ENCODE measurements at regions not wholly inside any gene's neighbourhood (a gene's known extent, or its start where the extent isn't known, plus 50 kb on each side); places are given as distances from the start of the nearest gene placed in this dataset.
"Not testable (repeated sequence)": the region's sequence is repeated elsewhere in the genome, so short reads cannot be mapped to it uniquely, and the experiment has no call there.

GRCh38 chrX:82732861-82733260 is 775.2 kb upstream of the POU3F4 start:
- DNase-seq (ENCODE audit: low spot score), result no peak

DNA sequence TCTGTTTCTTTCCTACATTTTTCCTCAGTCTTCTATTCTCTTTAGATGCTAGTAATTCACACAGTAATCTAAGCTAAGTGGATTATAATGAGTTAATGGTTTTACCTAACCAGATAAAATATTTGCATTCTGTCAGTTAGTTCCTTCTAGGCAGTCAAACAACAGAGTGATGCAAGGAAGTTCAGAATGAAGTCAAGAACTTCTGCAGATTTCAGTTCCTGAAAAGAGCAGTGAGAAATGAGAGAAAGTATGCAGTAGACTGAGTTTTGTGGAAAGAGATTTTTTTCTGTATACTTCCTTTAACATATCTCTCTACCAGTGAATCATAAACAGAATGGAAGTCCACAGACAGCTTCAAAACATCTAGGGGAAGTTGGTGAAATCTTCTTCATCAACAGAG is 774.0 kb upstream of the POU3F4 start:
- DNase-seq (ENCODE audit: low spot score), result no peak

DNA sequence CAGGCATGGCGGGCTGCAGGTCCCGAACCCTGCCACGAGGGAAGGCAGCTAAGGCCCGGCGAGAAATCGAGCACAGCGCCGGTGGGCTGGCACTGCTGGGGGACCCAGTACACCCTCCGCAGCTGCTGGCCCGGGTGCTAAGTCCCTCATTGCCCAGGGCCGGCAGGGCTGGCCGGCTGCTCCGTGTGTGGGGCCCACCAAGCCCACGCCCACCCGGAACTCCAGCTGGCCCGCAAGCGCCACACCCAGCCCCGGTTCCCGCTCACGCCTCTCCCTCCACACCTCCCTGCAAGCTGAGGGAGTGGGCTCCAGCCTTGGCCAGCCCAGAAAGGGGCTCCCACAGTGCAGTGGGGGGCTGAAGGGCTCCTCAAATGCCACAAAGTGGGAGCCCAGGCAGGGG is 769.8 kb upstream of the POU3F4 start:
- DNase-seq (ENCODE audit: low spot score), result not testable (repeated sequence)

- no peak for DNase-seq (ENCODE audit: low spot score)
These were observed 765.7 kb upstream of the POU3F4 start for GRCh38 chrX:82742351-82742750.

- DNase-seq (ENCODE audit: low spot score), result not testable (repeated sequence)
These were observed 762.4 kb upstream of the POU3F4 start for GRCh38 chrX:82745725-82746124.

GRCh38 chrX:82748906-82749505 is 759.1 kb upstream of the POU3F4 start:
- DNase-seq (ENCODE audit: low spot score), result peak; percentile 5

DNA sequence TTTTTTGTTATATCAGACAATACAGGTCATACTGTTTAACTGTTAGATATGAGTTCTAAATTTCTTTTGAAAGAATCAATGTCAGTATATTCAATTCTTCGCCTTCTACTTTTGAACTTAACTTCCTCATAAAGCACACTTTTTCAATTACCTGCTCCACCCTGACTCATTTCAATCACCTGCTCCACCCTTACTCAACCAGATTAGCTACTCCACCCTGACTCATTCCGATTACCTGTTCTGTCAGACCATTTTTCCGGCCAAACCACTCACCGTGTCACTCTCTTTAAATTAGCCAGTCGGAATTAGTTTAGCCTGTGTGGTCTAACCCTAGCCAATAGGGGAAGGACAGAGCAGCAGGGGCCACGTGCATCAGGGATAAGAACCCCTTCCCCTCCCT is 751.8 kb upstream of the POU3F4 start:
- DNase-seq (ENCODE audit: low spot score), result no peak

DNA sequence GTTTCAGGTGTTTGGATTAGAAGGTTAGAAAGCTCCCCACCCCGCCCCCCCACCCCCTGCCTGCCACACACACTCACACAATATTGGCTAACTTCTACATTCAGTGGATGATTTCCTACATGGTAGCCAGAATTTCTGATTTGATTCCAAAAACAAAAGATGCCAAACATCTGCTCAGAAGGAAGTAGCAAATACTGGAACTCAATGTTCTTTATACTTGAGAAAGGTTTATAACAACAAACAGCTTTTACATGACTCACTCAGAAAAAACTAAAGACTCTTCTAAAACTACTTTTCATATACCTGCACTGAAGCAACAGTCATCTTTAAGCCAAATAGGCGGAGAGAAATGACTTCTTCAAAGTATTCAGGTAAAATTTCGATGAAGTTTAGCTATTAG is 750.5 kb upstream of the POU3F4 start:
- DNase-seq (ENCODE audit: low spot score), result no peak

GRCh38 chrX:82764521-82764920 is 743.6 kb upstream of the POU3F4 start:
- no peak for DNase-seq (ENCODE audit: low spot score)

DNA sequence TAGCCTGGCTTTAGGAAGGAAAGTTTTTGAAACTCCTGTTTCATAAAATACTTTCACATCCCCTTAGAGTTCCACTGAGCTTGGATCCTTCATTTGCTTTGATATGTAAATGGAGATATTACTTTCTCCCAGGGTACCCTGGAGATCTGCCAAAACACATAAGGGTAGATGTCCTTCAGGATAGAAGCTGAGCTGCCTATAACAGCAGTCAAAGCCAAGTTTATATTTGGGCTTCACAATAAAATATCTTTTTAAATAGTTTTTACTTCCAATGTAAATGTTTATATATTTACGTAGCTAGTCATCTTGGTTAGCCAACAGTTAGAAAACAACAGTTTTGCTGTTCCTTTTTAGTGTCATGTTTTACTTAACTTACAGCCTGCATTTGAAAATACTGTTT is 742.3 kb upstream of the POU3F4 start:
- DNase-seq (ENCODE audit: low spot score), result peak; percentile 2

GRCh38 chrX:82775426-82775825 is 732.7 kb upstream of the POU3F4 start:
- DNase-seq (ENCODE audit: low spot score), result peak; percentile 2

DNA sequence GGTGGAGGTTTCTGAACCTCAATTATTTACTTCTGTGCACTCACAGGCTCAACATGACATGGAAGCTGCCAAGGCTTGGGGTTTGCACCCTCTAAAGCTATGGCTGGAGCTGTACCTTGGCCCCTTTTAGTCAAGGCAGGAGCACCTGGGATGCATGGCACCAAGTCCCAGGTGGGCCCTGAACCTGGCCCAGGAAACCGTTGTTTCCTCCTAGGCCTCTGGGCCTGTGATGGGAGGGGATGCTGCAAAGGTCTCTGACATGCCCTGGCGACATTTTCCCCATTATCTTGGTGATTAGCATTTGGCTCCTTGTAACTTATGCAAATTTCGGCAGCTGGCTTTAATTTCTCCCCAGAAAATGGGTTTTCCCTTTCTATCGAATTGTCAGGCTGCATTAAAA is 726.1 kb upstream of the POU3F4 start:
- DNase-seq (ENCODE audit: low spot score), result no peak

DNA sequence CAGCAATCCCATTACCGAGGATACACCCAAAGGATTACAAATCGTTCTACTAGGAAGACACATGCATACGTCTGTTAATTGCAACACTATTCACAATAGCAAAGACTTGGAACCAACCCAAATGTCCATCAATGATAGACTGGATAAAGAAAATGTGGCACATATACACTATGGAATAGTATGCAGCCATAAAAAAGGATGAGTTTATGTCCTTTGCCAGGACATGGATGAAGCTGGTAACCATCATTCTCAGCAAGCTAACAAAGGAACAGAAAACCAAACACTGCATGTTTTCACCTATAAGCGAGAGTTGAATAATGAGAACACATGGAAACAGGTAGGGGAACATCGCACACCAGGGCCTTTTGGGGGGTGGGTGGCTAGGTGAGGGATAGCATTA is 695.2 kb upstream of the POU3F4 start:
- not testable (repeated sequence) for DNase-seq (ENCODE audit: low spot score)

DNA sequence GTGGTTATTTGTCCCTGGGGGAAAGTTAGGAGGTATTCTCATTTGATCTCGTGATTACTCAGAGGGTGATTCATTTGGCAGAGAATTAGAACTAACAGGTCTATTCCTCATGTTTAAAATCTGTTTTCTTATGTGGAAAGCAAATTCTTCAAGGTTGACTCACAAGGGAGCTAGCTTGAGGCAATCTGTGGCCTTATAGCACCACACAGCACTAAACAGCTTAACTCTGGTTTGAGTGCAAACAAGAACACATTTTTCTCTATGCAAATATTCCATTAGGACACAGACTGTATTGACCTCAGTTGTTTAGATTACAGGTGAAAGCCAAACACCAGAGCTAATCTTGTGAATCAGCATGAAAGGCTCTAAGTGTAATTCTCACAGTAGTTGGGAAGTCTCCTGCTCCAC is 694.4 kb upstream of the POU3F4 start:
- DNase-seq (ENCODE audit: low spot score), result peak; percentile 92

DNA sequence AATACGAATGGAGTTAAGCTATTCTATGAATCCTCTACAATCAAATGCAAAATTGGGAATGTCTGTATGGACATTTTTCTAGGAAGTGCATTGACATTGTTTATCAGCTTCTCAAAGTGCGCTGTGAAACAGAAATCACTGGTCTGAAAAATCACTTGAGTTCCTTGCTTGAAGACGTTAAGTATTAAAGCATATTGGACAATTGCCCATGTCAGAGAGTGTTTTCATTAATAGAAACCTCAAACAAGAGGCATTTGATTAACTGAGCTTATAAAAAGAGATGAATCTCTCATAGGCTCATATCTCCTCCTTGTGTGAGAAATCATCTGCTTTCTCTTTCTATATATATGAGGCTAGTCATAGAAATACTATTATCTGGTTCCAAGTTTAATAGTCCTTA is 692.1 kb upstream of the POU3F4 start:
- DNase-seq (ENCODE audit: low spot score), result no peak

- DNase-seq (ENCODE audit: low spot score), result no peak
These were observed 691.5 kb upstream of the POU3F4 start for GRCh38 chrX:82816562-82816961.

DNA sequence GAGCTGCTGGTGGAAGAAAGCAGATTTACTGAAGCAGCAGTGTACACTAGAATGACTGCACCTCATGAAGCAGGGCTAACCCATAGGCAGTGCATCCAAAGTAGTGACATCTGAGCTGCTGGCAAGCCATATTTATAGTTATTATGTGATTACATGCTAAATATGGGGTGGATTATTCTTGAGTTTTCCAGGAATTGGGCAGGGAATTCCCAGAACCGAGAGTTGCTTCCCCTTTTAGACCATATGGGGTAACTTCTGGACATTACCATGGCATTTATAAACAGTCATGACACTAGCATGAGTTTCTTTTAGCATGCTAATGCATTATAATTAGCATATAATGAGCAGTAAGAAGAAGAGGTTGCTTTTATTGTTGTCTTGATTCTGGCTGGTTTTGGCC is 665.8 kb upstream of the POU3F4 start:
- DNase-seq (ENCODE audit: low spot score), result no peak

DNA sequence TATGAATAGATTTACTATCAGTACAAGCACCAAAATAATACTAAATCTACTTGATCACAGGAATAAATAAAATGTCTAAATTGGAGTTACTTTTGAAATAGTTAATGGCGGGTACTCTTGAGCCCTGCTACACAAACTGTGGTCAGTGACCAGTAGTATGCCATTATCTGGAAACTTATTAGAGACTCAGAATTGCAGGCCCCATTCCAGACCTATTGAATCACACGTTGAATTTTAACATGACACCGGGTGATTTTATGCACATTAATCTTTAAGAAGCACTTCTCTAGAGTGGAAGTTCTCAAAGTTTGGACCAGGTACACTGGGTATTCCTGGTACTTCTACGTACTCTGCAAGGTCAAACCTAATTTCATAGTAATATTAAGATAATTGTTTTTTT is 660.0 kb upstream of the POU3F4 start:
- DNase-seq (ENCODE audit: low spot score), result no peak
